HG03432 (cell line): ENCODE measurements at regions not wholly inside any gene's neighbourhood (a gene's known extent, or its start where the extent isn't known, plus 50 kb on each side); places are given as distances from the start of the nearest gene placed in this dataset.
"Not testable (repeated sequence)": the region's sequence is repeated elsewhere in the genome, so short reads cannot be mapped to it uniquely, and the experiment has no call there.

Experiments used
- ATAC-seq: cut with Tn5 transposase; IDR thresholded peaks from one replicate; pipeline ENCODE4 v1.9.1; 2021; ENCODE audit warnings: mild to moderate bottlenecking, moderate library complexity; ENCODE audit not compliant: unreplicated experiment

GRCh38 chr5:152456815-152457443, 51.9 kb upstream of the NMUR2 start:
- peak; percentile 77 for ATAC-seq

- peak; percentile 92 for ATAC-seq
Measured at GRCh38 chr5:152462021-152462721, 57.1 kb upstream of the NMUR2 start.

DNA sequence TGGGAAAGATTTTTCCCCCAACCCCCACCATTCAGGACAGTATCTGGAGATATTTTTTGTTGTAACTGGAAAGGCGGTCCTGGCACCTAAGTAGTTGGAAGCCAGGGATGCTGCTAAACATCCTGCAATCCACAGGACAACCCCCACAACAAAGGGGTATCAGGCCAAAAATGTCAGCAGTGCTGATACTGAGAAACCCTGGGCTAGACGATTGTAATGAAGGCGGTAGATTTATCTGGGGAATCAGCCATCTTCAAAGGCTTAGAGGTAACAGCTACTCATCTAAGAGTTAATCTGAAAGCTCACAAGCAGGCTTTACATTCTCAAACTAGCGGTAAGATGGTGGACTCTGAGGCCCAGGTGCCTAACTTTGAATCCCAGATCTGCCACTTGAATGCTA, 59.0 kb upstream of the NMUR2 start:
- no peak for ATAC-seq

GRCh38 chr5:152465140-152465539, 60.1 kb upstream of the NMUR2 start:
- no peak for ATAC-seq

GRCh38 chr5:152466085-152466745, 61.1 kb upstream of the NMUR2 start:
- ATAC-seq, result no peak

GRCh38 chr5:152470167-152470566, 65.1 kb upstream of the NMUR2 start:
- ATAC-seq, result no peak

GRCh38 chr5:152472083-152472482, 67.0 kb upstream of the NMUR2 start:
- ATAC-seq, result no peak

DNA sequence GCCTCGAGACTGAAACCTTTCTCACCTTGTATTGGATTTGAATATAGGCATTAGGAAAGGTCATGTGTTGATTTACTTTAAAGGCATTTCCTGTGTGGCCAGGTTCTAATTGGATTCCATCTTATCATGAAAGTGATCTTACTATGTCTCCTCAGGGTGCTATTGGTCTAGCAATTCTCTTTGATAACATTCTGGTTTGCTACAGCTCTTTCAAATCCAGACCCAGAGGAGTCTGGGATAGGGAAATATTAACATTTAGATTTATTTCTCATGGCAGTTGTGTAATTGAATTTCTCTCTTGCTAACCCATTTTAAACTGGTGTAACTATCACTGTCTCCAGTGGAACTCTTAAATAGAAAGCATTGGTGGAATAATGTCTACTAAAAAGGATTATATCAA, 69.9 kb upstream of the NMUR2 start:
- ATAC-seq, result no peak

DNA sequence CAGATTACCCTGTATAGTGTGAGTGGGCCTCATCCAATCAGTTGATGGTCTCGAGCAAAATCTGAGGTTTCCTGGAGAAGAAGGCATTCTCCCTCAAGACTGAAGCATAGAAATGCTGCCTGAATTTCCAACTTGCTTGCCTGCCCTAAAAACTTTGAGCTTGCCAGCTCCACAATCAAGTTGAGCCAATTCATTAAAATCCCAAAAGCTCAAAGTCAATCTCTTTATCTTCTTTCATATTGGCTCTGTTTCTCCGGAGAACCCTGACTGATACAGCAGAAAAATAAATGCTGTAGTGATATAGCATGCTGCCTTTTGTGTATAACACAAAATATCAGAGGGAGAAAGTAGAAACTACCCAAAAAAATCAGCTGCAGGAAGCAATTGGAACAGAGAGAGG, 72.5 kb upstream of the NMUR2 start:
- no peak for ATAC-seq

DNA sequence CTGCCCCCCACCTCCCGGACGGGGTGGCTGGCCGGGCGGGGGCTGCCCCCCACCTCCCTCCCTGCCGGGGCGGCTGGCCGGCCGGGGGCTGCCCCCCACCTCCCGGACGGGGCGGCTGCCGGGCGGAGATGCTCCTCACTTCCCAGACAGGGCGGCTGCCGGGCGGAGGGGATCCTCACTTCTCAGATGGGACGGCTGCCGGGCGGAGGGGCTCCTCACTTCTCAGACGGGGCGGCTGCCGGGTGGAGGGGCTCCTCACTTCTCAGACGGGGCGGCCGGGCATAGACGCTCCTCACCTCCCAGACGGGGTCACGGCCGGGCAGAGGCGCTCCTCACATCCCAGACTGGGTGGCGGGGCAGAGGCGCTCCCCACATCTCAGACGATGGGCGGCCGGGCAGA, 74.8 kb upstream of the NMUR2 start:
- ATAC-seq, result not testable (repeated sequence)

DNA sequence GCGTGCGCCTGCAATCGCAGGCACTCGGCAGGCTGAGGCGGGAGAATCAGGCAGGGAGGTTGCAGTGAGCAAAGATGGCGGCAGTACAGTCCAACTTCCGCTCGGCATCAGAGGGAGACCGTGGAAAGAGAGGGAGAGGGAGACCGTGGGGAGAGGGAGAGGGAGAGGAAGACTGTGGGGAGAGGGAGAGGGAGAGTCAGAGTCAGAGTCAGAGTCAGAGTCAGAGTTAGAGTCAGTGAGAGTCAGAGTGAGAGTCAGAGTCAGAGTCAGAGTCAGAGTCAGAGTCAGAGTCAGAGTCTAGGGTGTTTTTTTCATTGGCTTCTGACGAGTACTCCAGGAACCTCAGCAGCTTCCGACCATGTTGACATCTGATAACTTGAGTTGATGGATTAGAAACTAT, 75.6 kb upstream of the NMUR2 start:
- ATAC-seq, result peak; percentile 93

DNA sequence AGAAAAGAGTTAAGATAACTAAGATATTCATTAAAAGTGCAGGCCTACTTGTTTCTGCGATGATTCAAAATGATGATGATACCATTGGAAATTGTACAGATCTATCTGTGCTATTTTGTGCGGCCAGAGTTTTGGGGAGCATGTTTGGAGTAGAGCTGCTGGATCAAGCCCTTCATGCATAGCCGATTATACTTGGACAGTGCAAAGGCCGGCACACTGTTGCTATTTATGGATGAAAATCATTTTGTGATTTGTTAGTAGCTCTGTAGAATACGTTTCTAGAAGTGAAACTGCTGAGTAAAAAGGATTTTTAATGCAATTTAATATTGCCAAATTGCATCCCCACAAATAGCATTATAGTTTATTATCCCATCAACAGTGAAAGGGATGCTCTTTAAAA, 82.1 kb upstream of the NMUR2 start:
- ATAC-seq, result no peak

- ATAC-seq, result no peak
Measured at GRCh38 chr5:152488869-152489268, 83.8 kb upstream of the NMUR2 start.

DNA sequence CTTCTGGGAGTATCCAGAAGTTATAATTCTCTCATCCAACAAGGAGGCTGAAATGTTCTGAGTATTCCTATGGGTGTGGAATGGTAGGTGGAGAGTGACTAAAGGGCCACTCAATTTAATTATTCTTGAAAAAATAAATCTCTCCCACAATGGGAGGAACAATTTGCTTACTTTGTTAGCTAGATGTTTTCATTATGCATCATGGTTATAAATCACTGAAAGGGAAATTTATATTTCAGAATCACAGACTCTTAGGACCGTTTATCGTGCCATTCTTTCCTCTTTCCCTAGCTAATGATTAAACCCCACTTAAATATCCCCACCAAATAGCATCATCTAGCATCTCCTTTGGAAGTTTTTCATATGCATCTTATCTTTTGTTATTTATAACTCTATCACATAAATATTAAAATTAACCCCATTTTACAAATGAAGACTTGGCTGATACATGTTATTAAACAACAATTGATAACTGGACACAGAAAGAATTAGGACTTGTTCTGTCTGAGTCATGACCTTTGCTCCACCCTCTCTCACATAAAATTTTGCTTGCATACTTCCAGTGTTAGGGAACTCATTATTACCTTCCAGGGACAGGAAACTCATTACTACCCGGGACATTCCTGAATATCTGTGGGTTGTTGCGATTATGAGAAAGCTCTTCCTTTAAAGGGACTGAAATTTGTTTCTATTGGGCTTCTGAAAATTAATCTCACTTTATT, 94.9 kb upstream of the NMUR2 start:
- no peak for ATAC-seq

DNA sequence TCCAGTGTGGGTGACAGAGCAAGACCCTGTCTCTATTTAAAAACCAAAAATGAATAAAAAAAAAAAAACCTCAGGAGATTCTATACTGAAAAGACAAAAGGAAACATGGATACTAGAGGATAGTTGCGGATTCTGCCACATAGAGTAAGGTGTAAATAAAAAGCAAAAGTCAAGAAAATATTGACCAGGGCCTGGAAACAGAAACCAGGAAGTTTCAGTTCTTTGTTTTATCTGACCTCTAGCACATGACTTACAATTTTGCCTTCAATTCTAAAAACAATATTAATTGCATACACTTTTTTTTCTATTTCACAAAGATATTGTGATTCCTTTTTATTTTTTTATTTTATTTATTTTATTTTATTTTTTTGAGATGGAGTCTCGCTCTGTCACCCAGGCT, 96.2 kb upstream of the NMUR2 start:
- ATAC-seq, result peak; percentile 51

DNA sequence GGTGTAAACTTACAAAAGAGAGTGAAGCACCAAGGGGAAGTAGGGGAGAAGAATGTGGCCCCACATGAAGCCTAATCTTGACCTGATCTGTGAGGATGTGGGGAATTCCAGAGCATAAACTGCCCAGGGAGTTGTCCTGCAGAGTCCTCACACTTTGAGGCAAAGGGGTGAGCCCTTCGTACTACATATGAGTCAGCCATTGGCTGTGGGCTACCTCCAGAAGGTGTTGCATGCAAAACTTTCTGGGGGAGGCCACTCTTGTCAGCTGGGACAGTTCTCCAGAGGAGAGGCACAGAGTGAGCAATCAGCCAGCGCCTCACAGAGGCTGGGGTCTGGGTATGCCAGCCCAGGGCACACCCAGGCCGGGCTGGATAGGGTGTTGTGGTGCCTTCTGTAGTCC, 98.1 kb upstream of the NMUR2 start:
- ATAC-seq, result peak; percentile 34

GRCh38 chr5:152505442-152506042, 100.5 kb upstream of the NMUR2 start:
- peak; percentile 89 for ATAC-seq

- ATAC-seq, result no peak
Measured at GRCh38 chr5:152511120-152511519, 106.0 kb upstream of the NMUR2 start.

GRCh38 chr5:152511531-152512132, 106.6 kb upstream of the NMUR2 start:
- ATAC-seq, result no peak

DNA sequence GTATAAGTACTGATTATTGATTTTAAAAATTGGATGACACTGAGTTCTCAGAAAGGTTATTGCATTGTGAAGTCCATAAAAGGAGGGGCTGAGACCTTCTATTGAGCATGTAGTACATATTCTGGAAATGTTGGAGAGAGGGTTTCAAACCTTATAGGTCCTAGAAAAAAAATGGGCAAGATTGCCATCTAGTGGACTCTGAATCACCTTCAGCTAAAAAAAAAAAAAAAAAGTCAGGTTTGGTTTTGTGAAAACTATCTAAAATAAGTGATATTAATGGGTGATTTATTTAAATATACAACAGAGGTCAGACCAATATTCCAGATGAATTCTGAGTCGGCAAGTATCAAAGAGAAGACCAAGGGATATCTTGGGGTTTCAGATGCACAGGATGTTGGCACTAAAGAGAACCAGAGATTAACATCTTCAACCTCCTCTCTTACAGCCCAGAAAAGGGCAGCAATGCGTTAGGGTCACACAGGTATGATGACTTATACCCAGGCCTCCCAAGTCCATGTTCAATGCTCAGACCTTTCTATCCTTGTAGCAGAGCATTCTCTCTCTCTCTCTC, 109.8 kb upstream of the NMUR2 start:
- ATAC-seq, result no peak
